ENCODE measurements at regions not wholly inside any gene's neighbourhood (a gene's known extent, or its start where the extent isn't known, plus 50 kb on each side); places are given as distances from the start of the nearest gene placed in this dataset.

- H3K36me3 ChIP-seq, result no peaks in the 10 kb centered on the region
- no peak for DNase-seq
- H3K27me3 ChIP-seq, result no peaks in the 10 kb centered on the region
- no peaks in the 10 kb centered on the region for H3K9me3 ChIP-seq
- no peak overlapping the region for H3K4me3 ChIP-seq (ENCODE audit: low read depth, low read length)
- no peak for TF ChIP-seq CTCF (IDR thresholded peaks at IDR 0.05; ENCODE audit: low read depth, low read length)
- no peaks in the 10 kb centered on the region for H3K4me1 ChIP-seq
Measured at GRCh38 chr2:125867908-125868307, 788.0 kb upstream of the GYPC start.

DNA sequence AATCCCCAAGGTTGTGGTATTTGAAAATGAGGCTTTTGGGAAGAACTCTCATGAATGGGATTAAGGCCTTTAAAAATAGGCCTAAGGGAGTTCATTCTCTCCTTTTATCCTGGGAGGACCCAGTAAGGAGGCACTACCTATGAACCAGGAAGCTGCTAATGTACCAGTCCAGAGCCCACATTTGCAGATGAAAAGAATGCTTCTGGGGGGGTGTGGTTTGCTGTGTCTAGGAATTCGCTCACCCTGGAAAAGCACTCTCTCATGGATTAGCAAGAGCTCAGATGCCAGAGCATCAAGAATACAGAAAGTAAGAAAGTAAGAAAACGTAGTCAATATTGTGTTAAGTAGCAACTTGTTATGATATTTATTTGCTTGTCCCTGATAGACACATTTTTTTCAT is 785.7 kb upstream of the GYPC start:
- Histone ChIP-seq H3K4me1 (no peaks in the 10 kb centered on the region), H3K9me3 (no peaks in the 10 kb centered on the region), H3K36me3 (no peaks in the 10 kb centered on the region), H3K27me3 (no peaks in the 10 kb centered on the region), H3K4me3 (ENCODE audit: low read depth, low read length) (no peak overlapping the region)
- TF ChIP-seq CTCF (IDR thresholded peaks at IDR 0.05; ENCODE audit: low read depth, low read length), result no peak
- DNase-seq, result no peak

- H3K36me3 ChIP-seq, result no peaks in the 10 kb centered on the region
- H3K9me3 ChIP-seq, result no peaks in the 10 kb centered on the region
- H3K4me3 ChIP-seq (ENCODE audit: low read depth, low read length), result no peak overlapping the region
- peak; percentile 3 for DNase-seq
- no peaks in the 10 kb centered on the region for H3K4me1 ChIP-seq
- no peaks in the 10 kb centered on the region for H3K27me3 ChIP-seq
- TF ChIP-seq CTCF (IDR thresholded peaks at IDR 0.05; ENCODE audit: low read depth, low read length), result no peak
Measured at GRCh38 chr2:125870746-125871145, 785.2 kb upstream of the GYPC start.

GRCh38 chr2:125874564-125874963 is 781.4 kb upstream of the GYPC start:
- DNase-seq, result no peak
- Histone ChIP-seq H3K4me1 (no peaks in the 10 kb centered on the region), H3K9me3 (no peaks in the 10 kb centered on the region), H3K36me3 (no peaks in the 10 kb centered on the region), H3K27me3 (no peaks in the 10 kb centered on the region), H3K4me3 (ENCODE audit: low read depth, low read length) (no peak overlapping the region)
- no peak for TF ChIP-seq CTCF (IDR thresholded peaks at IDR 0.05; ENCODE audit: low read depth, low read length)

- Histone ChIP-seq H3K4me1 (no peaks in the 10 kb centered on the region), H3K4me3 (ENCODE audit: low read depth, low read length) (no peak overlapping the region), H3K27me3 (no peaks in the 10 kb centered on the region), H3K36me3 (no peaks in the 10 kb centered on the region), H3K9me3 (no peaks in the 10 kb centered on the region)
- DNase-seq, result no peak
- no peak for TF ChIP-seq CTCF (IDR thresholded peaks at IDR 0.05; ENCODE audit: low read depth, low read length)
Measured at GRCh38 chr2:125885340-125885739, 770.6 kb upstream of the GYPC start.

GRCh38 chr2:125886153-125886552 is 769.8 kb upstream of the GYPC start:
- no peaks in the 10 kb centered on the region for H3K4me1 ChIP-seq
- no peak overlapping the region for H3K4me3 ChIP-seq (ENCODE audit: low read depth, low read length)
- no peak for DNase-seq
- TF ChIP-seq CTCF (IDR thresholded peaks at IDR 0.05; ENCODE audit: low read depth, low read length), result no peak
- no peaks in the 10 kb centered on the region for H3K27me3 ChIP-seq
- no peaks in the 10 kb centered on the region for H3K9me3 ChIP-seq
- no peaks in the 10 kb centered on the region for H3K36me3 ChIP-seq
